ENCODE measurements at regions not wholly inside any gene's neighbourhood (a gene's known extent, or its start where the extent isn't known, plus 50 kb on each side); places are given as distances from the start of the nearest gene placed in this dataset.

- peaks cover 21% of the 10 kb centered on the region for H3K36me3 Mint-ChIP-seq
- no peak for DNase-seq (ENCODE audit: low spot score)
- TF ChIP-seq TEAD4 (CRISPR knock-in tag; IDR thresholded peaks at IDR 0.05) (no peak), ZMAT4 (CRISPR knock-in tag; IDR thresholded peaks at IDR 0.05) (no peak), NFE2L1 (CRISPR knock-in tag; IDR thresholded peaks at IDR 0.05) (no peak), MYBL2 (CRISPR knock-in tag; IDR thresholded peaks at IDR 0.05) (no peak), ATF1 (CRISPR knock-in tag; IDR thresholded peaks at IDR 0.05) (no peak), ZNF232 (CRISPR knock-in tag; IDR thresholded peaks at IDR 0.05) (no peak), NFATC4 (CRISPR knock-in tag; IDR thresholded peaks at IDR 0.05) (no peak), ZBTB21 (CRISPR knock-in tag; IDR thresholded peaks at IDR 0.05; ENCODE audit: borderline replicate concordance) (no peak), NR1H2 (CRISPR knock-in tag; IDR thresholded peaks at IDR 0.05) (no peak), ZNF138 (CRISPR knock-in tag; conservative IDR thresholded peaks at IDR 0.05) (no peak), JAZF1 (CRISPR knock-in tag; IDR thresholded peaks at IDR 0.05) (no peak), GABPB1 (CRISPR knock-in tag; IDR thresholded peaks at IDR 0.05) (no peak), OVOL2 (CRISPR knock-in tag; IDR thresholded peaks at IDR 0.05; ENCODE audit: borderline replicate concordance) (no peak), ATF2 (CRISPR knock-in tag; IDR thresholded peaks at IDR 0.05; ENCODE audit: borderline replicate concordance, low read depth) (no peak), IRF2 (CRISPR knock-in tag; IDR thresholded peaks at IDR 0.05; ENCODE audit: borderline replicate concordance, low read depth) (no peak), JUN (CRISPR knock-in tag; IDR thresholded peaks at IDR 0.05) (no peak)
- TF ChIP-seq, protein P1, sequence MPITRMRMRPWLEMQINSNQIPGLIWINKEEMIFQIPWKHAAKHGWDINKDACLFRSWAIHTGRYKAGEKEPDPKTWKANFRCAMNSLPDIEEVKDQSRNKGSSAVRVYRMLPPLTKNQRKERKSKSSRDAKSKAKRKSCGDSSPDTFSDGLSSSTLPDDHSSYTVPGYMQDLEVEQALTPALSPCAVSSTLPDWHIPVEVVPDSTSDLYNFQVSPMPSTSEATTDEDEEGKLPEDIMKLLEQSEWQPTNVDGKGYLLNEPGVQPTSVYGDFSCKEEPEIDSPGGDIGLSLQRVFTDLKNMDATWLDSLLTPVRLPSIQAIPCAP (CRISPR knock-in tag; IDR thresholded peaks at IDR 0.05) = no peak
- TF ChIP-seq, protein P2, sequence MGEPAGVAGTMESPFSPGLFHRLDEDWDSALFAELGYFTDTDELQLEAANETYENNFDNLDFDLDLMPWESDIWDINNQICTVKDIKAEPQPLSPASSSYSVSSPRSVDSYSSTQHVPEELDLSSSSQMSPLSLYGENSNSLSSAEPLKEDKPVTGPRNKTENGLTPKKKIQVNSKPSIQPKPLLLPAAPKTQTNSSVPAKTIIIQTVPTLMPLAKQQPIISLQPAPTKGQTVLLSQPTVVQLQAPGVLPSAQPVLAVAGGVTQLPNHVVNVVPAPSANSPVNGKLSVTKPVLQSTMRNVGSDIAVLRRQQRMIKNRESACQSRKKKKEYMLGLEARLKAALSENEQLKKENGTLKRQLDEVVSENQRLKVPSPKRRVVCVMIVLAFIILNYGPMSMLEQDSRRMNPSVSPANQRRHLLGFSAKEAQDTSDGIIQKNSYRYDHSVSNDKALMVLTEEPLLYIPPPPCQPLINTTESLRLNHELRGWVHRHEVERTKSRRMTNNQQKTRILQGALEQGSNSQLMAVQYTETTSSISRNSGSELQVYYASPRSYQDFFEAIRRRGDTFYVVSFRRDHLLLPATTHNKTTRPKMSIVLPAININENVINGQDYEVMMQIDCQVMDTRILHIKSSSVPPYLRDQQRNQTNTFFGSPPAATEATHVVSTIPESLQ (CRISPR knock-in tag; IDR thresholded peaks at IDR 0.05) = no peak
- TF ChIP-seq, protein P3, sequence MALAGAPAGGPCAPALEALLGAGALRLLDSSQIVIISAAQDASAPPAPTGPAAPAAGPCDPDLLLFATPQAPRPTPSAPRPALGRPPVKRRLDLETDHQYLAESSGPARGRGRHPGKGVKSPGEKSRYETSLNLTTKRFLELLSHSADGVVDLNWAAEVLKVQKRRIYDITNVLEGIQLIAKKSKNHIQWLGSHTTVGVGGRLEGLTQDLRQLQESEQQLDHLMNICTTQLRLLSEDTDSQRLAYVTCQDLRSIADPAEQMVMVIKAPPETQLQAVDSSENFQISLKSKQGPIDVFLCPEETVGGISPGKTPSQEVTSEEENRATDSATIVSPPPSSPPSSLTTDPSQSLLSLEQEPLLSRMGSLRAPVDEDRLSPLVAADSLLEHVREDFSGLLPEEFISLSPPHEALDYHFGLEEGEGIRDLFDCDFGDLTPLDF (CRISPR knock-in tag; IDR thresholded peaks at IDR 0.05) = no peak
- peaks cover 28% of the 10 kb centered on the region for H3K9me3 Mint-ChIP-seq
- CTCF ChIA-PET = no interaction called here
- POLR2A ChIA-PET = no interaction called here
- H3K4me3 Mint-ChIP-seq = no peak overlapping the region
- H3K4me1 Mint-ChIP-seq = peaks cover 21% of the 10 kb centered on the region
- no peak overlapping the region for H3K27ac Mint-ChIP-seq
- H3K27me3 Mint-ChIP-seq (ENCODE audit: low read depth) = peaks cover 6% of the 10 kb centered on the region
- ATAC-seq = peak; percentile 72
Observed at GRCh38 chr5:117110548-117110947, 535.9 kb upstream of the SEMA6A start.

GRCh38 chr5:117107859-117108258, 533.2 kb upstream of the SEMA6A start:
- DNase-seq (ENCODE audit: low spot score) = no peak
- Mint-ChIP-seq H3K4me3 (no peak overlapping the region), H3K27ac (no peak overlapping the region; the same call in 1 of the 2 replicates), H3K27me3 (ENCODE audit: low read depth) (no peaks in the 10 kb centered on the region), H3K36me3 (peaks cover 16% of the 10 kb centered on the region), H3K4me1 (peaks cover 29% of the 10 kb centered on the region), H3K9me3 (peaks cover 24% of the 10 kb centered on the region)
- ChIA-PET POLR2A (no interaction called here), CTCF (no interaction called here)
- no peak for ATAC-seq
- TF ChIP-seq, protein P4, sequence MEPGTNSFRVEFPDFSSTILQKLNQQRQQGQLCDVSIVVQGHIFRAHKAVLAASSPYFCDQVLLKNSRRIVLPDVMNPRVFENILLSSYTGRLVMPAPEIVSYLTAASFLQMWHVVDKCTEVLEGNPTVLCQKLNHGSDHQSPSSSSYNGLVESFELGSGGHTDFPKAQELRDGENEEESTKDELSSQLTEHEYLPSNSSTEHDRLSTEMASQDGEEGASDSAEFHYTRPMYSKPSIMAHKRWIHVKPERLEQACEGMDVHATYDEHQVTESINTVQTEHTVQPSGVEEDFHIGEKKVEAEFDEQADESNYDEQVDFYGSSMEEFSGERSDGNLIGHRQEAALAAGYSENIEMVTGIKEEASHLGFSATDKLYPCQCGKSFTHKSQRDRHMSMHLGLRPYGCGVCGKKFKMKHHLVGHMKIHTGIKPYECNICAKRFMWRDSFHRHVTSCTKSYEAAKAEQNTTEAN (CRISPR knock-in tag; IDR thresholded peaks at IDR 0.05) = no peak
- TF ChIP-seq ZBTB21 (CRISPR knock-in tag; IDR thresholded peaks at IDR 0.05; ENCODE audit: borderline replicate concordance) = no peak
- no peak for TF ChIP-seq TCF7 (CRISPR knock-in tag; IDR thresholded peaks at IDR 0.05; ENCODE audit: low read depth)
- TF ChIP-seq ZNF219 (CRISPR knock-in tag; IDR thresholded peaks at IDR 0.05; ENCODE audit: borderline replicate concordance) = no peak
- no peak for TF ChIP-seq FOXJ3 (CRISPR knock-in tag; IDR thresholded peaks at IDR 0.05; ENCODE audit: borderline replicate concordance)
- TF ChIP-seq CBFB (CRISPR knock-in tag; IDR thresholded peaks at IDR 0.05; ENCODE audit: low read depth) = no peak
- no peak for TF ChIP-seq FOXP1 (CRISPR knock-in tag; IDR thresholded peaks at IDR 0.05; ENCODE audit: borderline replicate concordance)
- TF ChIP-seq, protein P5, sequence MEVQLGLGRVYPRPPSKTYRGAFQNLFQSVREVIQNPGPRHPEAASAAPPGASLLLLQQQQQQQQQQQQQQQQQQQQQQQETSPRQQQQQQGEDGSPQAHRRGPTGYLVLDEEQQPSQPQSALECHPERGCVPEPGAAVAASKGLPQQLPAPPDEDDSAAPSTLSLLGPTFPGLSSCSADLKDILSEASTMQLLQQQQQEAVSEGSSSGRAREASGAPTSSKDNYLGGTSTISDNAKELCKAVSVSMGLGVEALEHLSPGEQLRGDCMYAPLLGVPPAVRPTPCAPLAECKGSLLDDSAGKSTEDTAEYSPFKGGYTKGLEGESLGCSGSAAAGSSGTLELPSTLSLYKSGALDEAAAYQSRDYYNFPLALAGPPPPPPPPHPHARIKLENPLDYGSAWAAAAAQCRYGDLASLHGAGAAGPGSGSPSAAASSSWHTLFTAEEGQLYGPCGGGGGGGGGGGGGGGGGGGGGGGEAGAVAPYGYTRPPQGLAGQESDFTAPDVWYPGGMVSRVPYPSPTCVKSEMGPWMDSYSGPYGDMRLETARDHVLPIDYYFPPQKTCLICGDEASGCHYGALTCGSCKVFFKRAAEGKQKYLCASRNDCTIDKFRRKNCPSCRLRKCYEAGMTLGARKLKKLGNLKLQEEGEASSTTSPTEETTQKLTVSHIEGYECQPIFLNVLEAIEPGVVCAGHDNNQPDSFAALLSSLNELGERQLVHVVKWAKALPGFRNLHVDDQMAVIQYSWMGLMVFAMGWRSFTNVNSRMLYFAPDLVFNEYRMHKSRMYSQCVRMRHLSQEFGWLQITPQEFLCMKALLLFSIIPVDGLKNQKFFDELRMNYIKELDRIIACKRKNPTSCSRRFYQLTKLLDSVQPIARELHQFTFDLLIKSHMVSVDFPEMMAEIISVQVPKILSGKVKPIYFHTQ (CRISPR knock-in tag; IDR thresholded peaks at IDR 0.05) = no peak
- no peak for TF ChIP-seq ZNF121 (CRISPR knock-in tag; IDR thresholded peaks at IDR 0.05)
